Suprapubic skin (tissue), 4 donors: ENCODE measurements at regions not wholly inside any gene's neighbourhood (a gene's known extent, or its start where the extent isn't known, plus 50 kb on each side); places are given as distances from the start of the nearest gene placed in this dataset.

ENCODE experiments used
- CTCF ChIP-seq, 2 donors: fragments of 200-600 bp in 1 of 2; fragments of 450-650 bp in 1 of 2; sonication (generic) in 1 of 2; IDR thresholded peaks; one replicate each; pipeline ENCODE4 v1.5.1; 2016 to 2019; ENCODE audit warnings: antibody characterized with exemption in 2 of 2, mild to moderate bottlenecking in 1 of 2, moderate library complexity in 1 of 2
- POLR2A ChIP-seq, 2 donors: fragments of 450-650 bp; IDR thresholded peaks; one replicate each; pipeline ENCODE4 v1.6.1; 2017; ENCODE audit warnings: antibody characterized with exemption in 2 of 2, mild to moderate bottlenecking in 2 of 2, moderate library complexity in 2 of 2
- POLR2AphosphoS5 ChIP-seq, 3 donors: sonication (generic); formaldehyde crosslinking; IDR thresholded peaks; one replicate each; pipeline ENCODE4 v1.6.1; 2017; ENCODE audit warnings: antibody characterized with exemption in 3 of 3

- TF ChIP-seq POLR2A (IDR thresholded peaks at IDR 0.05) (no peak), CTCF (IDR thresholded peaks at IDR 0.05) (no peak), POLR2AphosphoS5 (IDR thresholded peaks at IDR 0.05) (no peak)
Observed at GRCh38 chr4:11139871-11140270, 288.8 kb downstream of the HS3ST1 start.
